DMS 273 (cell line): ENCODE measurements at regions not wholly inside any gene's neighbourhood (a gene's known extent, or its start where the extent isn't known, plus 50 kb on each side); places are given as distances from the start of the nearest gene placed in this dataset.

Source experiments
- DNase-seq: peaks from one replicate; lab custom pipeline; 2025; ENCODE audit not compliant: unreplicated experiment; lab: John Stamatoyannopoulos, UW

DNA sequence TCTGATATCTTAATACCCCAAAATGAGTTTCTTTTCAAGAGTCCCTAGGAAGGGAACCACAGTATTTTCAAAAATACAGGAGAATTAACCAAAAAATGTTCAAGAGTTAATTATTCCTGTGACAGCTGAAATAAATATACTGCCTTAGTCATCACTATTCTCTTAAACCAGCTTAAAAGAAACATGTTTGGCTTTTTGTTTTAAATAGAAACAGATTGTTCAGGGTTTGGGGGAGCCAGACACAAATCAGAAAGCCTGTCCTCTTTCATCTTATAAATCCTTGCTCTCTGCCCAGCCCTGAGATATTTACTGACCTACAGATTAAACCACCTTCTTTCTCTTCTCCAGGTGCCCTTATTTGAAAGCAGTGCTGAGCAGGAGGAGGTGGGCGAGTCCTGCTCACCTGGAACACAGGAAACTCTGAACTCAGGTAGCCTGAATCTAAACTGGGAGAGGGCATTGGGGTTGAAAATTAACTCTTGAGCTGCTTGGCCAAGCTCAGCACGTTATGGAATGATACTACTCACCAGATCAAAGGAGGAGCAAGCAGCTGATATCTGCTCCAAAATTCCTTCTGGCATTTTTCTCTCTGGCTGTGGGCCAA lies 84.1 kb upstream of the SPRED1 start:
- no peak for DNase-seq

DNA sequence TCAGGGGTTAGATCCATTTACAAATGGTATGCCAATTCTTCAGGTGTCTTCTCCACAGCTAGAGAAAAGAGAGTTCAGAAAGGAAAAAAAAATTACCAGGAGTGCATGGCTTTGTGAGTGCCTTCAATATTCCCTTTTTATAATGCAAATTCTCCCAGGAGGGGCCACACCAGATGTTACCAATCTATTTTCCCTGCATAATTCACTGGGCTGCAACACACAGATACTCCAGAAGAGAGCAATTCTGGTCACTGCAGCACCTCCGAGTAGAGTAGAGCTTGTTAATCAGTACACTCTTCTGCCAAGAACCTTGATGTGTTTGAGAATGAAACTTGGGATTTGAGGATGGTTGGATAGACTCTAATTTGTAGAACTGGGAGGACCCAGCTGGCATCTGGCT lies 80.7 kb upstream of the SPRED1 start:
- peak; percentile 27 for DNase-seq

DNA sequence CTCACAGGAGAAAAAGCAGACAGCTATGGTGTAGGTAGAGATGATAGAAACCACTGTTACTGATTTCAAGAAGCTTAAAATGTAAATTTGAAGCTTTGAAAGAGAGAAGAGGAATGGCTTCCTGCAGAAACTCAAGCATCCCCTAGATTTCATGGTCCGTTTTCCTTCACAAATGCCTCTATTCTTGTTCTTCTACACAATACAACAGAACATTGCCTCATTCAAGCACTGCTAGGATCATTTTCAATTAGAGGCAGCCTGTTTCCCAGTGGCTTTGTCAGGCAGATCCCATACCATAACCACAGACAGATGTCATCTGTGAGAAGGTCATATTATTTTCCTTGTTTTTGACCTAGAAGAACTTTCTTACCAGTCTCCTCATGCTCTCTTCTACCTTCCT lies 77.9 kb upstream of the SPRED1 start:
- no peak for DNase-seq

DNA sequence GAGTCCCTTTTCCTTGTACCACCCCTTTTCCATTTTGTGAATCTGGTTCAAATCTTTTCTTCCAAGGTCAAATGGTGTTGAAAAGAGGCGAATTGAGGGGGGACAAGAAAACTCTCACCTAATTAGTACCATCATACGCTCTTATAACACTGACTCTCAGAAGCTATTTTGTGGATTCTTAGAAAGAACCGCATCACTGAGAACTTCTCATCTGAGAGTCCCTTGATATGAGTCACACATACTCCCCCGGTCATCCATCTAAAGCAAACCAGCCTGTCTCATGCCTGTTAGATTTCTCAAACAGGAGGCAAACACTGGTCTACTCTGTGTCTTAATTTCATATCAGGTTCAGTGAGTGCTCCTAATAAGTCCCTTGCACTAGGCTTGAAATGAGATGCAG lies 76.5 kb upstream of the SPRED1 start:
- DNase-seq: no peak

DNA sequence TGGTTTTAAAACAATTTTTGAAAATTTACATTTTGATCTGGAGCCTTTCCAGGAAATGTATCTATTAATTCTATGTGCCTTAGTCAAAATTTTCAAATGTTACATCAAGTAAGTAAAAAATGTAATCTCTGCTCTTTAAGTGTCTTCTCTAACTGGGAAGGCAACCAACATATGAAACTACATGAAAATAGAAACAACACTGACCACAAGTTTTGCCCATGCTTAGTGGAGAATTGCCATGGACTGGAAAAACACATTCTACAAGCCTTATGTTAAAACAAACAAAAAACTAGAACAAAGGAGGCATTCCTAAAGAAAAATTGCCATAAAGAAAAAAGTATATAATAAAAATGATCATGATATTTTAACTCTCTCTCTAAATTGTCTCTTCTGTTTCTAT lies 75.9 kb upstream of the SPRED1 start:
- no peak for DNase-seq

DNA sequence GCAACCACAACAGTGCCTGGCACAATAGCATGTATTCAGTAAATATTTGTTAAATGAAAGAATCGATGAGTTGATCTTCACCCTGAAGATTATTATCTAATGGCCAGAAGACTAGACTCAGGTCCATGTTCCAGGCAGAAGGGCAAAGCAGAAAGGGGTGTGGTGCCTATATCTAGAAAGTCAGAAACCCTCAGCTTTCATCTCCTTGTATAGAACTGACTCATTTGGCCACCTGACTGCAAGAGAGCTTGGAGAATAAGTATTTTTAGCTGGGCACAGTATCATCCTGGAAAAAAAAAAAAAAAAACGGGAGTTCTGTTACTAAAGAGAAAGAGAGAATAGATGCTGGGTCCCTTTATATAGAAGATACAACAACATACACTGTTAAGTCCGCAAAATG lies 69.7 kb upstream of the SPRED1 start:
- no peak for DNase-seq

DNA sequence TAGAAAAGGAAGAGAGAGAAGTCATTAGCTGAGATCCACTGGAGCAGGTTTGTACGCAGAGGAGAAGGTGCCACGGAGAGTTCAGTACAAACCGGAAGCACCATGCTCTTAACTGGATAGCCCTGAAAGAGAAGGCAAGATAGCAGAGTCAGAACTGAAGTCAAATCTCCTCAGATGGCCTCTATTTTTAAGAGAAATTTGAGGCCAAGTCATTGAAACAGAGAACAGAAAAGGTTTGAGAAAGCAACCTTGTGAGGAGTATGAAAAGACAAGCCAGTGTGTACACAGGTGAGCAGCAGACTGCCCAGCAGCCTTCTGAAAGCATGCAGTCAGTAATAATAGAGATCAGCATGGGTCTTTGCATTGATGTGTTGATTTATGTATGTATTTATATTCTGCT lies 66.1 kb upstream of the SPRED1 start:
- no peak for DNase-seq

DNA sequence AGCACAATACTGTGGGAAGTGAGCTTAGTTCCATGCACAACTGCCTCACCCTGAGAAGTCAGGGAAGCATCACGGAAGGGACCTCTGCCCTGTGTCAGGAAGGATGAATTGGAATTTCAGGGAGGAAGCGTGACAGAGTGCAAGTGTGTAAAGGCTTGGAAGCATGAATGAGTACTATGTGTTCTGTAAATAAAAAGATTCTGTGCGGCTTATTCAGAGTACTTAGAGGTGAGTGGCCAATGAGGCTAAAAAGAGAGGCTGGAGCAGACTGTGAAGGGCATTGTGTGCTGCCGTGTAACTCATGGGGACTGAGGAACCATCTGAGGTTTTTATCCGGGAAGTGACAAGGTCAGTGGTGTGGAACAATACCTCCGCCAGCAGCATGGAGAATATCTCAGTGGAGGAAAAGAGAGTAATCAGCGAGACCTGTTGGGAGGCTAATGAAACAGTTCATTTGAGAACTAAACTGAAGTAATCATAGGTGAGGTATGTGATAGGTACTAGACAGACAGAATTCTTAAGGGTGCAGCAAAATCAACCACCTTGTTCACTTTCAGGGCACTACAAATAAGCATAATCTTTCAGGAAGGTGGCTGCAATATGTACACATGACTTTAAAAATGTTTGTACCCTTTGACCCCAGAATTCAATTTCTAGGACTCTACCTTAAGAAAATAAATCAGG lies 64.9 kb upstream of the SPRED1 start:
- no peak for DNase-seq

DNA sequence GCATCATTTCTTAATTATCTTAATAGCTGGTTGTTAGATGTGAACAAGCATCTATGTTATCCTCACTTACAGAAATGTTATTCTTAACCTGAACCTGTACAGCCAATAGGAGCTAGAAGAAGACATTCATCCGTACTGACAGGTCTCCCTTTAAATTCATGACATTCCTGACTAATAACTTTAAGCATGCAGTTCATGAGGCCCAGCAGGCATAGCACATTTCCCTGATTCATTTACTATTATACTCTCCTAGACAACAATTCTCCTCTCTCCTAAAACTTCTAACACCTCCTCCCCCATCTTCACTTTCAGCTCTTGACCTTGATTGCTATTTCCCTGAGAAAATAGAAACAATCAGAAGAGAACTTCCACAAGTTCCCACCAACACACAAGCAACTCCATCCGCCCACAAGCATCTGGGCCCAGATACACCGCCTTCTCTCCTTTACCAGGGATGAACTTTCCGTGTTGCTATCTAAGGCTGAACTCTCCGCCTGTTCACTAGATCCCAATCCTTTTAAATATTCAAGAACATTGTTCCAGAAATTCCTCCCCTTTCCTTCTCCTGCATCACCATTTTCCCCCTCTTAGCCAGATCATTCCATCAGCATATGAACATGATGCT lies 62.9 kb upstream of the SPRED1 start:
- DNase-seq: no peak

DNA sequence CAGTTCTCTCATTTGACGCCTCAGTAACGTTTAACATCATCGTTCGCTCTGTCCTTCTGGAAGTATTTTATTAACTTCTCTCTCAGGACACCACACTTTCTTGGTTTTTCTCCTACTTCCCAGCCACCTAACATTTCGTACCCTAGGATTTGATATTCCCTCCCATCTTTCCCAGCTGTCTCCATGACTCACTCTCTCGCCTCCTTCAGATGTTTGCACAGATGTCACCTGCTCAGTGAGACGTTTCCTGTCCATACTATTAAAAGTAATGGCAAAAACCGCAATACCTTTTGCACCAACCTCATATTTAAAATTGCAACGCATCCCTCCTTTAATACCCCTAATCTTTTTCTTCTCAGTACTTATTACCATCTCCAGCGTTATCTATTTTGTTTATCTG lies 62.1 kb upstream of the SPRED1 start:
- DNase-seq: peak; percentile 6

DNA sequence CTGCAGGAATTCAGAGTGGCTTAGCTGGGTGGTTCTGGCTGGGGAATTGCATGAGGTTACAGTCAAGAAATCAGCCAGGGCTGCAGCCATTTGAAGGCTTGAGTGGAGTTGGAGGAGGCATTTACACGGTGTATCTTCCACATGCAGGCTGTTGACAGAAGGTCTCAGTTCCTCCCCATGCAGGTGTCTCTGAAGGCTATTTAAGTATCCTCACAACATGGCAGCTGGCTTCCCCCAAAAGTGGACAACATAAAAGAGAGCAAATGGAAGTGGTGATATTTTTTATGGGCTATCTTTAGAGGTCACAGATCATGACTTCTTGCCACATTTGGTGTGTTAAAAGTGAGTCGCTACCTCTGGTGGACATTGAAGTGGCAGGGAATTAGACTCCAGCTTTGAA lies 60.1 kb upstream of the SPRED1 start:
- no peak for DNase-seq

DNA sequence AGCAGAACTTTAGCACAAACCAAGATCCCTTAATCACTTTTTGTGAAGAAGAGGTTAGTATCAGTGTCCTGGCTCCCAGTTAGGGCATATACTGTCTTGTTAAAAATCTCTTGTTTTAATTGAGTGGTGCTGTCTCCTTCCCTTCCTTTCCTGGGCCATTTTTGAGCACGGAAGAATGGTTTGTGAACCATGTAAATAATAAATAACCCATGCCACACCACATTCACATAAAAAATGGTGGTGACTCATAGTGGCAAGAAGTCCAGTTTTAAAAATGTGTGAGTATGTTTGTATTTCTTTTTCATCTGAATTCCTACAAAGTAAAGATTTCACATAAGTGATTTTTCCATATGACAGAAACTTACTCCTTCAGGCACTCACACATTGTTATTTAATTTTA lies 59.1 kb upstream of the SPRED1 start:
- no peak for DNase-seq

DNA sequence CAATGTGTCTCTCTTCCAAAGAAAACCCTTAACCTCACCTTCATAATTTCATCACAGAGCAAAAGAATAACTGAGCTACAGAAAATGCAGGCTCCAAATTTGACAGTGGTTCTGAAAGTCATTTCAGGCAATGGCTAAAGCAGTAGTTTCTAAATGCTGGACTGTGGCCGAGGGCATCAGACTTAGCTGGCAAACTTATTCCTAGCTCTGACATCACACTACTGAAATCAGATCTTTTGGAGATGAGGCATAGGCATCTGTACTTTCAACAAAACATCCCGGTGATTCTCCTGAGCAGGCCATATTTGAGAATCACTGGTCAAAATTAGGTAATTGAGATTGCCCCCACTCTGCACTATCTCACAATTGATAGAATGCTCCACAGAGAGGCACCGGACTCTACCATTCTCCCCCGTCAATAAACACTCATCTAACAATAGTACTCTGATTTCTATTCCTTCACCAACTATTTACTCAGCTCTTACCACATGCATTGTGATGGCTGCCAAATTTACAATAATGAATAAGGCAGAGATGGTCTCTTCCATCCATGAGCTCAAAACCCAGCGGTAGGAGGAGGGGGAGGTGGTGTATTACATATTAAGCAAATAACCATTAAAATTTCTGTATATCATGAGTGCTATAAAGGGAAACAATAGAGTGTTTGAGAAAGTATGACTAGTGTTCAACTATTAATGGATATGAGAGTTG lies 57.3 kb upstream of the SPRED1 start:
- DNase-seq: no peak

DNA sequence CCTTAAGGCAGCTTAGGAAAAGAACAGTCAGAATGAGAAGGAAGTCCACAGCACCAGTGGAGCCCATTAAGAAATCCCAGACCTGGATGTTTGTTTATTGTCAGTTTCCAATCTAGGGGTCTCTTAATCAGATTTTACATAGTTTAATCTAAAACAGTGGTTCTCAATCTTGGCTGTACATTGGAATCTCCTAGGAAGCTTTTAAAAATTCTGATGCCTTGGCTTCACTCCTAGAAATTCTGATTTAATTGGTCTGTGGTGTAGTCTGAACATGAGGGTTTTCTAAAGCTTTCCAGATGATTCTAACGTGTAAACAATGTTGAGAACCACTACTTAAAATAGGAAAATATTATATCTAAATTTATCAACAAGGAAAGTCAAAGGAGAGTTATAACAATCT lies 56.6 kb upstream of the SPRED1 start:
- DNase-seq: no peak

DNA sequence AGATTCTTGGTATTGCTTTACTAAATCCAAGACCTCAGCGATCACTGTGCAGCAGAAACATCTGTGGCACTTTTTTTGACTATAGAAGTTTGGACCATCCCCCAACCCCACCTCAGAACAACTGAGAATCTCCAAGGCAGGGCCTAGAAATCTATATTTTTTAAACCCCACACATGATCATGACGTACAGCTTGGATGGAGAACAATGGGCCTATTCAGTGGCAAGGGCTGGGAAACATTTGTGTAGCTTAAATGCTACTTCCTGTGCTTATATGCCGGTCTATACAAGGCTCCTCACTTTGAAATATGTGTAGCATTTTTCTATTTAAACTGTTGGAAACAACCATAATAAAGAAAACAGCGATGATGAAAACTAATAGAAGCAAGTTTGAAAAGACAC lies 55.1 kb upstream of the SPRED1 start:
- no peak for DNase-seq

DNA sequence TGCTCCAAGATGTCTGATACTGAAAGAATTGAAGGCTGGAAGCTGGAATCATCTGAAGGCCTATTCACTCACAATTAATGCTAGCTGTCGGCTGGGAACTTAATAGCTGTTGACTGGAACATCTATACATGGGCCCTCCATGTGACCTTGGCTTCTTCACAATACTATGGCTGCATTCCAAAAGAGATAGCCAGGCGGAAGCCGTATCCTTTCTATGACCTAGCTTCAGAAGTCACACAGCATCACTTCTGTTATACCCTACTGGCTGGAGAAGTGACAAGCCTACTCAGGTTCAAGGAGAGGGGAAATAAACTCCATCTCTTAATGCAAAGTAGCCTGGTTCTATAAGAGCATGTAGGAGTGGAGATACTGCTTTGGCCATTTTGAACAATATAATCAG lies 50.9 kb upstream of the SPRED1 start:
- no peak for DNase-seq

DNA sequence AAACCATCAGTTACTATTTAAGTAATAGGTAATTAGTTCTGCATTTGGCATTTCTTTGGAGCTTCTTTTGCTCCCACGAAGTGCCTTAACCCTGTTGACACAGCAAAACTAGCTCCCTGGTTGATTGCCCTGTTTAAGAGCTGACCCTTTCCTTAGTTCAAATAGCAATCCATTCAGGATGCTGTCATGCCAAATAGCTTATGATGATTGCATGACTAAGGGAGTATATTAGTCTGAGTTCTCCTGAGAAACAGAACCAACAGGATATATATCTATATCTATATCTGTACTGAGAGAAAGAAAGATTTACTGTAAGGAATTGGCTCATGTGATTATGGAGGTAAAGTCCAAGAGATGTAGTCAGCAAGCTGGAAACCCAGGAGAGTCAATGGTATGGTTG lies 50.3 kb upstream of the SPRED1 start:
- DNase-seq: no peak
